Gastrocnemius medialis (tissue), 4 donors: ENCODE measurements at regions not wholly inside any gene's neighbourhood (a gene's known extent, or its start where the extent isn't known, plus 50 kb on each side); places are given as distances from the start of the nearest gene placed in this dataset.

Experiments
- ATAC-seq, 2 donors: fragments of 150-250 bp; one replicate each; pipeline ENCODE4 v1.9.1; 2016
- DNase-seq, 2 donors: peaks; one replicate each; pipeline ENCODE4 v3.0.0-alpha.2; 2019
- H3K27ac ChIP-seq, 4 donors: fragments of 200-600 bp; sonication (generic); 1 replicate in 1 of 4; 2 replicates in 3 of 4; pipeline ENCODE4 v1.5.1; 2016 to 2018; ENCODE audit warnings: mild to moderate bottlenecking in 2 of 4, moderate library complexity in 1 of 4
- H3K27me3 ChIP-seq, 3 donors: fragments of 200-600 bp; sonication (generic) in 2 of 3; 1 replicate in 1 of 3; 2 replicates in 2 of 3; pipeline versions ENCODE4 v1.5.1 to v1.6.0; 2016 to 2019; ENCODE audit warnings: mild to moderate bottlenecking in 1 of 3, moderate library complexity in 1 of 3
- H3K36me3 ChIP-seq, 2 donors: fragments of 200-600 bp; sonication (generic) in 1 of 2; one replicate each; pipeline ENCODE4 v1.5.1; 2017 to 2018
- H3K4me1 ChIP-seq, 2 donors: fragments of 200-600 bp; sonication (generic) in 1 of 2; one replicate each; pipeline ENCODE4 v1.5.1; 2016 to 2017; ENCODE audit warnings: mild to moderate bottlenecking in 2 of 2
- H3K4me3 ChIP-seq, 4 donors: fragments of 200-600 bp; sonication (generic) in 3 of 4; 1 replicate in 1 of 4; 2 replicates in 3 of 4; pipeline ENCODE4 v1.5.1; 2016 to 2019; ENCODE audit warnings: mild to moderate bottlenecking in 2 of 4
- H3K9me3 ChIP-seq, 3 donors: fragments of 200-600 bp; sonication (generic) in 2 of 3; 1 replicate in 1 of 3; 2 replicates in 2 of 3; pipeline ENCODE4 v1.5.1; 2016 to 2019
- CTCF ChIP-seq, 5 experiments: fragments of 450-650 bp in 3 of 5; fragments of 200-600 bp in 2 of 5; sonication (generic) in 2 of 5; IDR thresholded peaks in 4 of 5; conservative IDR thresholded peaks in 1 of 5; 1 replicate in 4 of 5; 2 replicates in 1 of 5; pipeline ENCODE4 v1.5.1; 2016 to 2019; ENCODE audit warnings: antibody characterized with exemption in 5 of 5, mild to moderate bottlenecking in 3 of 5, moderate library complexity in 3 of 5
- POLR2A ChIP-seq, 2 donors: fragments of 450-650 bp; IDR thresholded peaks; one replicate each; pipeline ENCODE4 v1.6.1; 2017; ENCODE audit warnings: antibody characterized with exemption in 2 of 2, mild to moderate bottlenecking in 2 of 2, moderate library complexity in 2 of 2
- in situ Hi-C, 4 donors: fragments of 200-750 bp; cut with MboI; loops; one replicate each; pipeline versions ENCODE4 v1.15.0 to v1.8.0; 2017; ENCODE audit warnings: low sequenced_read_pairs in 4 of 4
- intact Hi-C: fragments of 100-400 bp; cut with DNase I; formaldehyde crosslinking; loops from one replicate; pipeline ENCODE4 v1.15.1; 2023; ENCODE audit warnings: low total_unique reads

GRCh38 chr20:6665621-6666355 lies 101.7 kb upstream of the BMP2 start:
- in situ Hi-C loops (no loop called here), intact Hi-C loops (no loop called here)
- Histone ChIP-seq H3K27me3 (no peaks in the 10 kb centered on the region), H3K36me3 (no peaks in the 10 kb centered on the region), H3K27ac (no peak overlapping the region), H3K9me3 (no peaks in the 10 kb centered on the region), H3K4me1 (no peaks in the 10 kb centered on the region), H3K4me3 (no peak overlapping the region)
- TF ChIP-seq CTCF (IDR thresholded peaks at IDR 0.05 in 4 of 5, conservative IDR thresholded peaks at IDR 0.05 in 1 of 5) = no peak
- TF ChIP-seq POLR2A (IDR thresholded peaks at IDR 0.05) = no peak
- ATAC-seq (no peak), DNase-seq (no peak)

- no peaks in the 10 kb centered on the region for H3K9me3 ChIP-seq
- H3K27me3 ChIP-seq = no peaks in the 10 kb centered on the region
- DNase-seq (no peak), ATAC-seq (no peak)
- no peaks in the 10 kb centered on the region for H3K36me3 ChIP-seq
- H3K4me3 ChIP-seq = no peak overlapping the region
- TF ChIP-seq CTCF (IDR thresholded peaks at IDR 0.05 in 4 of 5, conservative IDR thresholded peaks at IDR 0.05 in 1 of 5) (no peak), POLR2A (IDR thresholded peaks at IDR 0.05) (no peak)
- intact Hi-C loops = no loop called here
- H3K4me1 ChIP-seq = no peaks in the 10 kb centered on the region
- H3K27ac ChIP-seq = no peak overlapping the region
- in situ Hi-C loops = no loop called here
Observed at GRCh38 chr20:6665161-6665560, 102.3 kb upstream of the BMP2 start.

GRCh38 chr20:6664574-6664973 lies 102.9 kb upstream of the BMP2 start:
- in situ Hi-C loops (no loop called here), intact Hi-C loops (loop anchor here (5.0 kb wide), 1 partner anchor 1018 kb away; no protein-coding TSS in a partner anchor)
- Histone ChIP-seq H3K4me3 (no peak overlapping the region), H3K36me3 (no peaks in the 10 kb centered on the region), H3K9me3 (no peaks in the 10 kb centered on the region), H3K27me3 (no peaks in the 10 kb centered on the region), H3K4me1 (no peaks in the 10 kb centered on the region), H3K27ac (no peak overlapping the region)
- ATAC-seq = no peak
- no peak for TF ChIP-seq CTCF (IDR thresholded peaks at IDR 0.05 in 4 of 5, conservative IDR thresholded peaks at IDR 0.05 in 1 of 5)
- TF ChIP-seq POLR2A (IDR thresholded peaks at IDR 0.05) = no peak
- no peak for DNase-seq

- no peaks in the 10 kb centered on the region for H3K9me3 ChIP-seq
- TF ChIP-seq POLR2A (IDR thresholded peaks at IDR 0.05) (no peak), CTCF (IDR thresholded peaks at IDR 0.05 in 4 of 5, conservative IDR thresholded peaks at IDR 0.05 in 1 of 5) (no peak)
- intact Hi-C loops = loop anchor here (5.0 kb wide), 1 partner anchor 1018 kb away; no protein-coding TSS in a partner anchor
- in situ Hi-C loops = no loop called here
- no peak for ATAC-seq
- no peak overlapping the region for H3K27ac ChIP-seq
- no peak for DNase-seq
- H3K27me3 ChIP-seq = no peaks in the 10 kb centered on the region
- no peaks in the 10 kb centered on the region for H3K36me3 ChIP-seq
- no peak overlapping the region for H3K4me3 ChIP-seq
- no peaks in the 10 kb centered on the region for H3K4me1 ChIP-seq
Observed at GRCh38 chr20:6663751-6664388, 103.6 kb upstream of the BMP2 start.
